GM21717 (cell line): ENCODE measurements at regions not wholly inside any gene's neighbourhood (a gene's known extent, or its start where the extent isn't known, plus 50 kb on each side); places are given as distances from the start of the nearest gene placed in this dataset.
"Not testable (repeated sequence)": the region's sequence is repeated elsewhere in the genome, so short reads cannot be mapped to it uniquely, and the experiment has no call there.

Experiments used
- ATAC-seq: cut with Tn5 transposase; IDR thresholded peaks from one replicate; pipeline ENCODE4 v1.9.1; 2021; ENCODE audit warnings: mild to moderate bottlenecking, moderate library complexity; ENCODE audit not compliant: unreplicated experiment

- no peak for ATAC-seq
Measured at GRCh38 chr9:124084087-124084486, 72.5 kb downstream of the LHX2 start.

- no peak for ATAC-seq
Measured at GRCh38 chr9:124087226-124087625, 75.7 kb downstream of the LHX2 start.

- no peak for ATAC-seq
Measured at GRCh38 chr9:124088476-124088837, 76.9 kb downstream of the LHX2 start.

- peak; percentile 68 for ATAC-seq
Measured at GRCh38 chr9:124089631-124090488, 78.3 kb downstream of the LHX2 start.

GRCh38 chr9:124098141-124098905, 86.8 kb downstream of the LHX2 start:
- ATAC-seq = no peak

GRCh38 chr9:124099860-124100259, 88.3 kb downstream of the LHX2 start:
- ATAC-seq = no peak

GRCh38 chr9:124101215-124101968, 89.8 kb downstream of the LHX2 start:
- no peak for ATAC-seq

- no peak for ATAC-seq
Measured at GRCh38 chr9:124101969-124102345, 90.4 kb downstream of the LHX2 start.

GRCh38 chr9:124102363-124102762, 90.8 kb downstream of the LHX2 start:
- no peak for ATAC-seq

GRCh38 chr9:124105266-124105665, 93.7 kb downstream of the LHX2 start:
- ATAC-seq = no peak

GRCh38 chr9:124108216-124108615, 96.6 kb downstream of the LHX2 start:
- no peak for ATAC-seq

- no peak for ATAC-seq
Measured at GRCh38 chr9:124110307-124110915, 98.8 kb downstream of the LHX2 start.

GRCh38 chr9:124116683-124117363, 105.3 kb downstream of the LHX2 start:
- ATAC-seq = no peak

GRCh38 chr9:124118894-124119293, 107.3 kb downstream of the LHX2 start:
- ATAC-seq = no peak

GRCh38 chr9:124120272-124120671, 108.7 kb downstream of the LHX2 start:
- ATAC-seq = no peak

- no peak for ATAC-seq
Measured at GRCh38 chr9:124121725-124122124, 110.2 kb downstream of the LHX2 start.

- no peak for ATAC-seq
Measured at GRCh38 chr9:124122321-124122720, 110.8 kb downstream of the LHX2 start.

GRCh38 chr9:124122813-124123462, 111.4 kb downstream of the LHX2 start:
- no peak for ATAC-seq

- ATAC-seq = not testable (repeated sequence)
Measured at GRCh38 chr9:124123621-124124020, 112.1 kb downstream of the LHX2 start.
